WTC11 (cell line): ENCODE measurements at regions not wholly inside any gene's neighbourhood (a gene's known extent, or its start where the extent isn't known, plus 50 kb on each side); places are given as distances from the start of the nearest gene placed in this dataset.

Source experiments
- FOXJ3 ChIP-seq: sonication (generic); formaldehyde crosslinking; IDR thresholded peaks from 2 replicates; pipeline ENCODE4 v1.9.0; 2021; ENCODE audit warnings: missing genetic modification reagents, mild to moderate bottlenecking, borderline replicate concordance
- KAT7 ChIP-seq: sonication (generic); formaldehyde crosslinking; IDR thresholded peaks from 2 replicates; pipeline ENCODE4 v1.8.1; 2023; ENCODE audit warnings: missing genetic modification reagents, mild to moderate bottlenecking, borderline replicate concordance
- NFYB ChIP-seq: sonication (generic); formaldehyde crosslinking; conservative IDR thresholded peaks from 2 replicates; pipeline ENCODE4 v1.8.0; 2022; ENCODE audit warnings: low read depth, missing genetic modification reagents
- SMAD3 ChIP-seq: sonication (generic); formaldehyde crosslinking; IDR thresholded peaks from 2 replicates; pipeline ENCODE4 v1.8.0; 2022; ENCODE audit warnings: missing genetic modification reagents, mild to moderate bottlenecking, borderline replicate concordance
- TP53 ChIP-seq: sonication (generic); formaldehyde crosslinking; IDR thresholded peaks from 2 replicates; pipeline ENCODE4 v1.8.1; 2023; ENCODE audit warnings: mild to moderate bottlenecking, missing genetic modification reagents
- ZNF138 ChIP-seq: sonication (generic); formaldehyde crosslinking; conservative IDR thresholded peaks from 2 replicates; pipeline ENCODE4 v1.8.1; 2022; ENCODE audit warnings: mild to moderate bottlenecking, moderate library complexity, missing genetic modification reagents
- ZNF263 ChIP-seq: sonication (generic); formaldehyde crosslinking; IDR thresholded peaks from 2 replicates; pipeline ENCODE4 v1.8.1; 2022; ENCODE audit warnings: low read depth, mild to moderate bottlenecking, moderate library complexity, missing genetic modification reagents
- TF ChIP-seq, protein P1 (sequence below): fragments of 200-600 bp; IDR thresholded peaks from 2 replicates; pipeline ENCODE4 v1.8.0; 2022; ENCODE audit warnings: antibody characterized with exemption
- TF ChIP-seq, protein P2 (sequence below): sonication (generic); formaldehyde crosslinking; IDR thresholded peaks from 2 replicates; pipeline ENCODE4 v1.8.0; 2022; ENCODE audit warnings: mild to moderate bottlenecking, missing genetic modification reagents
- TF ChIP-seq, protein P3 (sequence below): sonication (generic); formaldehyde crosslinking; IDR thresholded peaks from 2 replicates; pipeline ENCODE4 v1.8.1; 2022; ENCODE audit warnings: low read depth, missing genetic modification reagents, borderline replicate concordance
- TF ChIP-seq, protein P4 (sequence below): sonication (generic); formaldehyde crosslinking; IDR thresholded peaks from 2 replicates; pipeline ENCODE4 v1.8.1; 2023; ENCODE audit warnings: mild to moderate bottlenecking, missing genetic modification reagents, moderate library complexity
- TF ChIP-seq, protein P5 (sequence below): sonication (generic); formaldehyde crosslinking; conservative IDR thresholded peaks from 2 replicates; pipeline ENCODE4 v1.8.1; 2022; ENCODE audit warnings: mild to moderate bottlenecking, missing genetic modification reagents
- TF ChIP-seq, protein P6 (sequence below): sonication (generic); formaldehyde crosslinking; IDR thresholded peaks from 2 replicates; pipeline ENCODE4 v1.8.1; 2023; ENCODE audit warnings: mild to moderate bottlenecking, missing genetic modification reagents, borderline replicate concordance

DNA sequence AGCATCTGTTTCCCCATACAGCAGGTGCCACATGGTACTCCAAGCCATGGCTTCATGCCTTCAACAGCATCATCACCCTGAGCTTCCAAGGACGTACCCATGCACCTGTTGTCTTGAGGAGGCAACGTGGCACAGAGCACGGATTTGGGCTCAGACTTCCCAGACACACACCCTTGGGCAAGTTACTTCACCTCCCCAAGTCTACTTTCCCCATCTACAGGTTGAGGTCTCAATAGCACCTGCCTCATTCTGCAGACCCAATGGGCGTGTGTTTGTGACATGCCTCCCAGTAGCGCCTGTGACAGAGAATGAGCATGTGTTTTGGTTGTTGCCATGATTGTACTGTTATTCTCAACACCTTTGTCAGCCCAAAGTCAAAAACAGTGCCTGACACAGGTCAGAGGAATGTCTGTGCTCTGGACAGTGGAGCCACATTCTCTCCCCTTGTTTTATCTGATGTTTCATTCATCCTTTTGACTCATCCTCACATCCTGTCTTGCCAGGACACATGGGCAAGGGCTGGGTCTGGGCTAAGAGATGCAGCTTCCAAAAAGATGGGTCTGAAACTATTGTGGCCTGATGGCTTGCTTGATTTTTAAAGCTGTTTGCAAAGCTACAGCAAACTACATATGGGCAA is 53.4 kb upstream of the CCND1 start:
- TF ChIP-seq, protein P1, sequence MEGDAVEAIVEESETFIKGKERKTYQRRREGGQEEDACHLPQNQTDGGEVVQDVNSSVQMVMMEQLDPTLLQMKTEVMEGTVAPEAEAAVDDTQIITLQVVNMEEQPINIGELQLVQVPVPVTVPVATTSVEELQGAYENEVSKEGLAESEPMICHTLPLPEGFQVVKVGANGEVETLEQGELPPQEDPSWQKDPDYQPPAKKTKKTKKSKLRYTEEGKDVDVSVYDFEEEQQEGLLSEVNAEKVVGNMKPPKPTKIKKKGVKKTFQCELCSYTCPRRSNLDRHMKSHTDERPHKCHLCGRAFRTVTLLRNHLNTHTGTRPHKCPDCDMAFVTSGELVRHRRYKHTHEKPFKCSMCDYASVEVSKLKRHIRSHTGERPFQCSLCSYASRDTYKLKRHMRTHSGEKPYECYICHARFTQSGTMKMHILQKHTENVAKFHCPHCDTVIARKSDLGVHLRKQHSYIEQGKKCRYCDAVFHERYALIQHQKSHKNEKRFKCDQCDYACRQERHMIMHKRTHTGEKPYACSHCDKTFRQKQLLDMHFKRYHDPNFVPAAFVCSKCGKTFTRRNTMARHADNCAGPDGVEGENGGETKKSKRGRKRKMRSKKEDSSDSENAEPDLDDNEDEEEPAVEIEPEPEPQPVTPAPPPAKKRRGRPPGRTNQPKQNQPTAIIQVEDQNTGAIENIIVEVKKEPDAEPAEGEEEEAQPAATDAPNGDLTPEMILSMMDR, result no peak
- TF ChIP-seq NFYB (CRISPR knock-in tag), result no peak
- TF ChIP-seq, protein P2, sequence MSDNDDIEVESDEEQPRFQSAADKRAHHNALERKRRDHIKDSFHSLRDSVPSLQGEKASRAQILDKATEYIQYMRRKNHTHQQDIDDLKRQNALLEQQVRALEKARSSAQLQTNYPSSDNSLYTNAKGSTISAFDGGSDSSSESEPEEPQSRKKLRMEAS (CRISPR knock-in tag), result no peak
- TF ChIP-seq, protein P3, sequence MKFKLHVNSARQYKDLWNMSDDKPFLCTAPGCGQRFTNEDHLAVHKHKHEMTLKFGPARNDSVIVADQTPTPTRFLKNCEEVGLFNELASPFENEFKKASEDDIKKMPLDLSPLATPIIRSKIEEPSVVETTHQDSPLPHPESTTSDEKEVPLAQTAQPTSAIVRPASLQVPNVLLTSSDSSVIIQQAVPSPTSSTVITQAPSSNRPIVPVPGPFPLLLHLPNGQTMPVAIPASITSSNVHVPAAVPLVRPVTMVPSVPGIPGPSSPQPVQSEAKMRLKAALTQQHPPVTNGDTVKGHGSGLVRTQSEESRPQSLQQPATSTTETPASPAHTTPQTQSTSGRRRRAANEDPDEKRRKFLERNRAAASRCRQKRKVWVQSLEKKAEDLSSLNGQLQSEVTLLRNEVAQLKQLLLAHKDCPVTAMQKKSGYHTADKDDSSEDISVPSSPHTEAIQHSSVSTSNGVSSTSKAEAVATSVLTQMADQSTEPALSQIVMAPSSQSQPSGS (CRISPR knock-in tag), result no peak
- TF ChIP-seq, protein P4, sequence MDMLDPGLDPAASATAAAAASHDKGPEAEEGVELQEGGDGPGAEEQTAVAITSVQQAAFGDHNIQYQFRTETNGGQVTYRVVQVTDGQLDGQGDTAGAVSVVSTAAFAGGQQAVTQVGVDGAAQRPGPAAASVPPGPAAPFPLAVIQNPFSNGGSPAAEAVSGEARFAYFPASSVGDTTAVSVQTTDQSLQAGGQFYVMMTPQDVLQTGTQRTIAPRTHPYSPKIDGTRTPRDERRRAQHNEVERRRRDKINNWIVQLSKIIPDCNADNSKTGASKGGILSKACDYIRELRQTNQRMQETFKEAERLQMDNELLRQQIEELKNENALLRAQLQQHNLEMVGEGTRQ, result no peak
- no peak for TF ChIP-seq KAT7
- no peak for TF ChIP-seq ZNF263 (CRISPR knock-in tag)
- no peak for TF ChIP-seq TP53 (CRISPR knock-in tag)
- no peak for TF ChIP-seq FOXJ3 (CRISPR knock-in tag)
- TF ChIP-seq, protein P5, sequence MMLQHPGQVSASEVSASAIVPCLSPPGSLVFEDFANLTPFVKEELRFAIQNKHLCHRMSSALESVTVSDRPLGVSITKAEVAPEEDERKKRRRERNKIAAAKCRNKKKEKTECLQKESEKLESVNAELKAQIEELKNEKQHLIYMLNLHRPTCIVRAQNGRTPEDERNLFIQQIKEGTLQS, result no peak
- TF ChIP-seq SMAD3 (CRISPR knock-in tag), result no peak
- TF ChIP-seq, protein P6, sequence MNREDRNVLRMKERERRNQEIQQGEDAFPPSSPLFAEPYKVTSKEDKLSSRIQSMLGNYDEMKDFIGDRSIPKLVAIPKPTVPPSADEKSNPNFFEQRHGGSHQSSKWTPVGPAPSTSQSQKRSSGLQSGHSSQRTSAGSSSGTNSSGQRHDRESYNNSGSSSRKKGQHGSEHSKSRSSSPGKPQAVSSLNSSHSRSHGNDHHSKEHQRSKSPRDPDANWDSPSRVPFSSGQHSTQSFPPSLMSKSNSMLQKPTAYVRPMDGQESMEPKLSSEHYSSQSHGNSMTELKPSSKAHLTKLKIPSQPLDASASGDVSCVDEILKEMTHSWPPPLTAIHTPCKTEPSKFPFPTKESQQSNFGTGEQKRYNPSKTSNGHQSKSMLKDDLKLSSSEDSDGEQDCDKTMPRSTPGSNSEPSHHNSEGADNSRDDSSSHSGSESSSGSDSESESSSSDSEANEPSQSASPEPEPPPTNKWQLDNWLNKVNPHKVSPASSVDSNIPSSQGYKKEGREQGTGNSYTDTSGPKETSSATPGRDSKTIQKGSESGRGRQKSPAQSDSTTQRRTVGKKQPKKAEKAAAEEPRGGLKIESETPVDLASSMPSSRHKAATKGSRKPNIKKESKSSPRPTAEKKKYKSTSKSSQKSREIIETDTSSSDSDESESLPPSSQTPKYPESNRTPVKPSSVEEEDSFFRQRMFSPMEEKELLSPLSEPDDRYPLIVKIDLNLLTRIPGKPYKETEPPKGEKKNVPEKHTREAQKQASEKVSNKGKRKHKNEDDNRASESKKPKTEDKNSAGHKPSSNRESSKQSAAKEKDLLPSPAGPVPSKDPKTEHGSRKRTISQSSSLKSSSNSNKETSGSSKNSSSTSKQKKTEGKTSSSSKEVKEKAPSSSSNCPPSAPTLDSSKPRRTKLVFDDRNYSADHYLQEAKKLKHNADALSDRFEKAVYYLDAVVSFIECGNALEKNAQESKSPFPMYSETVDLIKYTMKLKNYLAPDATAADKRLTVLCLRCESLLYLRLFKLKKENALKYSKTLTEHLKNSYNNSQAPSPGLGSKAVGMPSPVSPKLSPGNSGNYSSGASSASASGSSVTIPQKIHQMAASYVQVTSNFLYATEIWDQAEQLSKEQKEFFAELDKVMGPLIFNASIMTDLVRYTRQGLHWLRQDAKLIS (CRISPR knock-in tag), result no peak
- no peak for TF ChIP-seq ZNF138 (CRISPR knock-in tag)
